GM21390 (cell line): ENCODE measurements at regions not wholly inside any gene's neighbourhood (a gene's known extent, or its start where the extent isn't known, plus 50 kb on each side); places are given as distances from the start of the nearest gene placed in this dataset.
"Not testable (repeated sequence)": the region's sequence is repeated elsewhere in the genome, so short reads cannot be mapped to it uniquely, and the experiment has no call there.

Experiments
- ATAC-seq: cut with Tn5 transposase; IDR thresholded peaks from one replicate; pipeline ENCODE4 v1.9.1; 2021; ENCODE audit not compliant: unreplicated experiment

DNA sequence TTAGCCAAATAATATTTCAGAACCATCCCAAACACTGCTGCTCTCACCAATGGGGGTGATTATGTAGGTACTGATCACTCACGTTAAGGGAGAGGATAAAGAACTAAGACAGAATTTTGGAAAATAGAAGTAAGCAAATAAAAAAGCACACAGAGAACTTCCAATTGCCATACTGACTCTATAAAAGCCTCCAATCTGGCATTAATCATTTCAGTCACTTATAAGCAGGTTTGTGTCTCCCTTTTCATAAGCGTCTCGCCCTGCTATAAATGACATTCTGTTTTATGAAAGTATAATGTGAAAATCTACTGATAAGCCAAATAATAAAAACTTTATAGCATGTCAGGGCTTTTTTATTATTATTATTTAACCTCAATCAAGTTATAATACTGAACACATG, 435.2 kb downstream of the ETNK1 start:
- no peak for ATAC-seq

DNA sequence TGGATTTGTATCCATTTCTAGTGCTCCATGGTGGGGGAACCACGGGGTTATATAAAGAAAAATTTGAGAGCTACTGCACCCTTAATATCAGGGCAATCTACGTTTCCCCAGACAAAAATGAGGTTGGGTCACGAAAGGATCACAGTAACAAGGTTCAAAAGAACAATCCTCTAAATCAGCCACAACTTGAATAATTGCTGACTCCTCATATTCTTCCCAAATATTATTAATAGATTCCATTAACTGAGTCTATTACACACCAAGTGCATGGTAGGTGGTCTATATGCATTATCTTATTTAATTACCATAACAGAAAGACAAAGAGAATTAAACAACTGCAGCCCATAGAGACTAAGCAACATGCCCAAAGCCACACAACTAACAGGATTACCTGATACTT, 438.2 kb downstream of the ETNK1 start:
- no peak for ATAC-seq

DNA sequence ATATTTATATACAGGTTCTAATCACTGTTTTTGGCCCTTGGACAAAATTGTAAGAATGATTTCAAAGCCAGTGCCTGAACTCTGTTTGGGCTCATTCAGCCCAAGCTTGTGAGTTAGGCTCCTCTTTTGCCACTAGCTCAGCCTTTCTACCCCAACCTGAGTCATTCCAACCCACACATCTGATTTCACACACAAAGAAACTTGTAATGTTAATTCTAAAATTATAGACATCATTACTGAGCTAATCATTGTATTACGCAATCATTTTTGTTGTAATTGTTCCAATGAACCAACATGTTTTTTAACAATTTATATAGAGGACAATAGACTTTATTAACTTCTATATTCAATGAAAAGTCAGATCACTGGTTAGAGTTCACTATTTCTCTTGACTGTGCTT, 441.1 kb downstream of the ETNK1 start:
- ATAC-seq, result no peak

DNA sequence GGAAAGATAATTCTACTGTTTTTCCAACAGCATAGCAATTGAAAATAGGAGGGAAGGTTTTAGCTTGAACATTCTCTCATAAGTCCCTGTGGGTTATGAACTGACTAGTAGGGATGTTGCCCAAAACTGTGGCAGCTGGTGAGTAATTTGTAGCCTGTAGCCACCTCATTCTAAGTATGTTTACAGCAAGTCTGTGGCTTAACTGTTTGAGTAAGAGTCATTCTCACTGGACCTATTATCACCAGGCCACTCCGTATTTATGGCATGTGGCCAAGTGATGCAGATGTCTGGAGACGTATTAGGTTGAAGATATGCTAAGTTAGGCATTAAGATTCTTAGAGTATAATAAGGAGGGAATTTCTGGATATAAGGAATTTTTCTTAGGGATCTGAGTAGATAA, 458.3 kb downstream of the ETNK1 start:
- ATAC-seq, result peak; percentile 59

DNA sequence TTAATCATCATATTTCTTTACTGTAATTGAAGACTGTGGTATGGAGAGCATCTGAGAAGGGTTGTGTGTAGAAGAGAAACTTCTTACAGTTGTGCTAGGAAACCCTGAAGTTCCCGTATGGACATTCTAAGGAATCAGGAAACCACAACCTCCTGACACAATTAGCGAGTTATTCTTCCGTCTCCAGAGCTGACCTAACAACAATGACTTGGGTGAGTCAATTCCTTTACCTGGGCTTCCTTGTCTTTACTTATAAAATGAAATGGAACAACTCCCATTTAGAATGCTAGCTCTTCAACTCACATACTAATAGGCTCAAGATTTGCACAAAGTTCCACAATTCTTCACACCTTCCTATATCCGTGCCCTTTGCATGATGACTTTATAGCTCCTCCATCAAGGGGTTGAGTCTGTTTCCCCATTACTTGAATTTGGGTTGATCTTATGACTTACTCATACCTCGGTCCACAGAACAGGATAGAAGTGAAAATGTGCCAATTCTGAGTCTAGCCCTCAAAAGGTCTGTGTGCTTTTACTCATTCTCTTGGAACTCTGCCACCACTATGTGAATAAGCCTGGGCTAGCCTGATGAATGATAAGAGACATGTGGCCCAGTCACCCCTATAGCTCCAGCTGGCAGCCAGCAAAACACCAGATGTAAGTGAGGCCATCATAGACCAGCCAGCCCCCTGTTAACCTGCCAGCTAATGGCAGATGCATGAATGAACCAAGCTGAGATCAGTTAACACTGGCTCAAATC, 459.4 kb downstream of the ETNK1 start:
- ATAC-seq, result no peak

DNA sequence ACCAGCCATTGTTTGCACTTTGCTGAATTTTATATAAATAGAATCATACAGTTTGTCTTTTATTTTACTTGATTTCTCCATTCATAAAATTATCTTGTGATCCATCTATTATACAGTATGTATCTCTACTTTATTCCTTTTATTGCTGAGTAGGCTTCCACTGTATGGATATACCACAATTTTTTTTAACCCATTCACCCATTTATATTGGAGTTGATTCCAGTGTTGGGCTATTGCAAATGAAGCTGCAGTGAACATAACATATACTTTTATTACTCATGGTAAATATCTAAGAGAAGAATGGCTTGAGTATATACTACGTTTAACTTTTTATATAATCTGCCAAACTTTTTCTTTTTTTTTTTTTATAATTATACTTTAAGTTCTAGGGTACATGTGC, 463.6 kb downstream of the ETNK1 start:
- no peak for ATAC-seq

DNA sequence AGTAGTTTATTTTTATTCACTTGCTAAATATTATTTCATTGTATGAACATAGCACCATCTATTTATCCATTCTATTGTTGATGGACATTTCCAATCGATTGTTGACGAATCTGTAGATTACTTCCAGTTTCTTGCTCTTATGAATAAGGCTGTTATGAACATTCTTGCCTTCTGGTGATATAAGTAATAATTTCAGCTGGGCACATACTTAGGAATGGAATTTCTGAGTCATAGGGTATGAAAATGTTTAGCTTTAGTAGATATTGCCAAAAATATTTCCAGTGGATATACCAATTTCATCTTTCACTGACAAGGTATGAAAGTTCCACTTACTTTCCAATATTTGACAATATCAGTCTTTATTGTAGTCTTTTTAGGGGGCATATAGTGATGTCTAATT, 468.5 kb downstream of the ETNK1 start:
- ATAC-seq, result no peak

DNA sequence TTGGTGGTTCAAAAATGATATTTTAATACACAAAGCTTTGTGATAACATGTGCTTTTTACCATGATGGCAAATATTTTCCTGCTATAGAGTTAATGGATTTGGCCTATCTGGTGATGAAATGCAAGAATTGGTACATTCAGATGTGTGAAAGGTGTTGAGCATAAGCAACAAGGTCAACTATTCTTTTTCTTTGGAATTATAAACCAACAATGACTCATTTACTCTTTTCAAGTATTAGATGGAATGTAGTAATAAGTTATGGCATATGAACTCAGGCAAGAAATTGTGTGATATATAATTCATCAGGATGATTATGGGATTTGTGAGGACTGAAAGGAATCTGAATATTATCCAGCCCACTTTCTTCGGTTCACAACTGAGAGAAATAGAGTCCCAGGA, 471.4 kb downstream of the ETNK1 start:
- no peak for ATAC-seq

DNA sequence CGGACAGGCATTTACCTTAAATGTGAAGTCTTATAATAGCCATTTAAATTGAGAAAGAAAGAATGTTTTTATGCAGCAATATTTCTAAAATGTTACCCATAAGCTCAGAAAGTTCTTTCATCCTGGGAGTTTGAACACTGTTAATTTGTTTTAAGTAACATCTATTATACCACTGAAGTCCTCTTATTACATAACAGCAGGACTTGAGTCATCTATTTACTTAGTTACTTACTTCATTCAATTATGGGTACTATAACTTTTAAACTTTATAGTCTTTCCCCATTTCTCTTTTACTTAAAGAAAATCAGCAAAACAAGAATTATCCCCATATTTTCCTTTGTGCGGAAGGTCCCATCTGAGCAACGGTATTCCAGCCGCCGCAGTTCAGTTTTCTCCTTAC, 473.1 kb downstream of the ETNK1 start:
- ATAC-seq, result no peak

DNA sequence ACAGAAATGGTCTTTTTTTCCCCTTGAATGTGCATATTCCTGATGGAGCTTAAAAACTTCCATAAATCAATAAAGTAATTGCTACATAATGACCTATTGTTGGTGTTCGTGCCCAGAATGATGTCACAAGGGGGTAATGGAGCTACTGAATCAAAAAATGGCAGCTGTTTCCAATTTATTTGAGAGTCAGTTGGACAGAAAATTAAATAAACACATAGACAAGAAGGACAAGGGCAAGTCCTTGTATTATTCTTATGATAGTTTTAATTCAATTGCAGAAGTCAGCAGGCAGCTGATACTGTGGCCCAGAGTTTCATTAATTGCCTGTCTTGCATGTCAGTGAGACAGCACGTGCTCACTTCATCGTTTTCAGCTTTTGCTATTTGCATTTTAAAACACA, 473.5 kb downstream of the ETNK1 start:
- no peak for ATAC-seq

DNA sequence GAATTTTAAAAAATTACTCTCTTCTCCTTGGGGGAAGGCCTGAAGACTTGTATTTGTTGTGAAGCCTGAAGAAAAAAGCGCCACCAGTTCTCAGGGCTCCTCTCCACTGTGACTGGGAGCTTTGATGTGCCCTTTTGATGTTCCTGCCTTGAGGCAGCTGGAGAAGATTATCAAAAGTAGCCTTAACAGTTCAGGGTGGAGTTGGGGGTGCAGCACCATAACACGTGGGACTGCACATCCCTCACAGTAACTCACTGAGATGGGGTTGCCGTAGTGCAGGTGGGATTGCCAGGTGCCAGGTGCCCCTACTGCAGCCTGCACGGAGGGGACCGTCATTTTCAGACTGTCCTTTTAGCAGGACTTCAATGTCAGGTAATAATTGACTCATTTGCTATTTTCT, 474.1 kb downstream of the ETNK1 start:
- ATAC-seq, result no peak

DNA sequence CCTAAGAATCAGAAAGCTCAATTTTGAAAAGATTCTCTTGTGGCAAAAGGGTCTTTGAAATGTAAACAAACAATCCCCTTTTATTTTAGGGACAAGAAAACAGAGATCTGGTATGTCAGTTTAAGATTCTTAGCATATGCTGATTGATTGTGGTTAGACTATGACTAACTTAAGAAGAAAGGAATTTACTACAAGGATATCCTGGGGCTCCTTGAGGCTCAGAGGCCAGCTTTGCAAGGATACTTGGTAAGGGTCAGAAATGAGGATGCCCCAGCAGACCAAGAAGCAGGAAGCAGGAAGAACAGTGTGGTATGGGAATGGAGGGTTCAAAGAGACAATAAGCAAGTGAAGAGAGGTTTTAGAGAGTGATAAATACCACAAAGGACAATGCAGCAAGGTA, 474.6 kb downstream of the ETNK1 start:
- no peak for ATAC-seq

DNA sequence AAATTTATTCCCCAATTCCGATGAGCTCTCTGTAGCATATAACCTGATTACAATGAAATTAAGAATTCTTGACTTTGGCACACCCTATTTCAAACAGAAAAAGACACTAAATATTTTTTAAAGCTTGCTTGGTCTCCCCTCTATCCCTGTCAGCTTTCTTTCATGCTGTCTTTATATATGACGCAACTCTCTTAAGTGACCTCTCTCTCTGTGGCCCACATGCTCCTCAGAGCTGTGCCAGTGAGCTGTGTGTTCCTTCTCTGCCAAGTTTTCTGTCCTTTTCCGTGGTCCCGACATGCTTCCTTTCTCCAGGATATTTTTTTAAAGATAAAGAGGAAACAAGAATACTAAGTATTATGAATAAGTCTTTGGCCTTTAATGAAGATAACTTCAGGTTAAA, 484.0 kb downstream of the ETNK1 start:
- no peak for ATAC-seq

DNA sequence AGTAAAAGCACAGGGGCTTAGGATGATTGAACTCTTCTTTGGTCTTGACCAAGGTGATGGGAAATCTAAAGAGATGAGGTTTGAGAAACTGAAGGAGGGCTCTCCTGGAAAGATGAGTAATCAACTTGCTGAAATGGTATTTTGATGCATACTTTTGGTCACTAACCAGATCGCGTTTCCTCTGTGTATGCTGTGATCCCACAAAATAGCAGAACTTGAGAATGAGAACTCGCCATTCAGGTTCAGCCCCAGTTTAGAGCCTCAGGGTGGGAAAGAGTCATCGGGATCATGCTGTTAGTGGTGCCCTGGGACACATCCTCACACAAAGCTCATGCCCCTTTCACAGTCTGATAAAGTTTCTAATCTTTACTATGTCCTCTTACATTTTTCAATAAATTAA, 488.8 kb downstream of the ETNK1 start:
- no peak for ATAC-seq

DNA sequence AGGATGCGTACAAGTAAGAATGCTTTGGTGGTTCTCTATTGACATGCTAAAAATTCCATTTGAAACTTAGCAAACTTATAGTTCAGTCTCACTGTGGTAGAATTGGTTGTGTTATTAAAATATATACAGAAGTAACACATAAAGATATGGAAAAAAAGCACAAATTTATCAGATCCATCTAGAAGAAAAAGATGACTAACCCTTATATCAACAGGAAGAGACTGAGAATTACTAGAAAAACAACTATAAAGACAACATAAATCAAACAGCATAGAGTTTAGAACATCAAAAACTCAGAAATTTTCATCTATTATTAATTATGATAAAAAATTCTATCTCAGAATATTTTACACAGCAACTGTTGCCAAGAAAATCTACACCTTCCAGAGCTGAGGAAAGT, 491.0 kb downstream of the ETNK1 start:
- ATAC-seq, result no peak

DNA sequence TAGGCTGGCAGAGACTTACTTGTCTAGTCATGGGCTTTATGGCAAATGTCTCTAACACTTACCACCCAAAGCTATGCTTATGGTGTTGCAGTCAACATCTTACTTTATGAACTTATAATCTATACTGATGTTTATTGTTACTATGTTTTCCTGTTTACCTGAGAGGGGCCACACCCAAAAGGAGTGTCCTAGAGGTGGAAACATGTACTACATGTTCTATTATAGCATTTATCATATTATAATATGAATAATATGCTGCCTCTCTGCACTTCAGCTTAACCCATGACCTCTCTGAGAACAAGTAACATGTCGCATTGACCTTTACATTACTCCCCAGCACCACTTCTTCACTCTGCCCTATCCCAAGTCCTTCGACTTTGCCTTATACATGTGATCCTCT, 501.8 kb downstream of the ETNK1 start:
- ATAC-seq, result no peak

DNA sequence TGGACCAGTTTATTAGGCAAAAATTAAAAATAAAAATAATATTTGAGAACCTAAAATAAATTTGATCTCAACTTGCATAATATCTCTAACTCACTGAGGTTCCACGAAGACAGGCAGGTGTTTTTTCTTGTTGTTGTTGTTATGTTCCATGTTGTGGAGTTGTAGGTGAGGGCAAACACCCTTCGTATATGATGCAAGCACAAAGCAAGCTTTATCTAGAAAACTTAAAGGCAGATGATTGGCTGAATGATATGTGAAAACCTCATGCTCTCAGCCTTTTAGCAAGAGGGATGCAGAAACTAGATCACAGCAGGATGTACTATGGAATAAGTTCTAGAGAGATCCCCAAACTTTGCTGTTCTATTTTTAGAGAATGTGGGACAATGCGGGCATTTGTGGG, 502.7 kb downstream of the ETNK1 start:
- ATAC-seq, result no peak

DNA sequence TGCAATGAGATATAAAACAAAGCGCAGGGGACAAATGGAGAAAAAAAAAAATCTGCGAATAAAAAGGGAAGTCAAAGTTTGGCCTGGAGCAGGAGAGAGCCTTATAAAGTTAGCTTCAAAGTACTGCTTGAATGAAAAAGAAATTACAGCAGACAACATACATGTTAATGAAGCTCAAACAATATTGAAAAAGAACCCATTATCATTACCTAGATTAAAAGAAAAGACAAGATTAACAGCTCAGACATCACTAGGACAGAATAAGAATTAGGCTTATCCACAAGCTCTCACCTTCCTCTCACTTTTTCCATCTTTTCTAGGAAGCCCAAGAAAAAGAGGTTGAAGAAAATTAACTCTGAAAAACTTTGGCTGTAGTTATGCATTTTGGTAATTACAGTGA, 503.5 kb downstream of the ETNK1 start:
- no peak for ATAC-seq

DNA sequence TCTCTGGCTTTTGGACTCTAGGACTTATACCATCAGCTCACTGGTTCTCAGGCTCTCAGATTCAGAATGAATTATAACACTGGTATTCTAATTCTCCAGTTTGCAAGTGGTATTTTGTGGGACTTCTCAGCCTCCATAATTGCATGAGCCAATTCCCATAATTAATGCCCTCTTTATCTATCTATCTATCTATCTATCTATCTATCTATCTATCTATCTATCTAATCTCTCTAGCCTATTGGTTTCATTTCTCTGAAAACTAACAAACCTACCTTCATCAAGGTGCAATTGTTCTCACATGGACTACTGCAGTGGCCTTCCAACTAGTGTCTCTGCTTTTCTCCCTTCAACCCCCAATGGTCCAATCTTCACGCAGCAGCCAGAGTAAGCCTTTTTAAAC, 507.4 kb downstream of the ETNK1 start:
- ATAC-seq, result no peak

DNA sequence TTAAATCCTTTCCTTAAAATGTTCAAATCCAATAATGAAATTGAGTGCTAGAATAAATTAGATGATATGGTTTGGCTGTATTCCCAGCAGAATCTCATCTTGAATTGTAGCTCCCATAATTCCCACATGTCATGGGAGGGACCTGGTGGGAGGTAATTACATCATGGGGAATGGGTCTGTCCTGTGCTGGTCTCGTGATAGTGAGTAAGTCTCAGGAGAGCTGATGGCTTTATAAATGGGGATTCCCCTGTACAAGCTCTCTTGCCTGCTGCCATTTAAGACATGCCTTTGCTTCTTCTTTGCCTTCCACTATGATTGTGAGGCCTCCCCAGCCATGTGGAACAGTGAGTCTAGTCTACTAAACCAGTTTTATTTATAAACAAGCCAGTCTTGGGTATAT, 508.5 kb downstream of the ETNK1 start:
- ATAC-seq, result no peak

DNA sequence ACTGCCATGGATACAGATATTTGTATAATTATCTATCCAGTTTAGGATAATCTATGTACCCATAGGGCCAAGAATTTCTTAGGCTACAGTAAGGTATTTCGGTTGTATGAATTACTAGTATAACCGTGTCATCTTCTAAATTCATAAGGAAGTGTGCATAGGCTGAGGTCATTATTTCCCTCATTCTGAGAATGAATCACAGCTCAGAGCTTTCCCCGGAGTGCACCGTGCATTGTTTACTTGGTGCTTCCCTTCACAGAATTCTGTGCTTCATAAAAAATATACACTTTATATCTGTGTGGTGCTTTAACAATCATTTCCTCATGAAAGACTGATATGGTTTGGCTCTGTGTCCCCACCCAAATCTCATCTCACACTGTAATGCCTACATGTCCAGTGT, 514.1 kb downstream of the ETNK1 start:
- ATAC-seq, result no peak

DNA sequence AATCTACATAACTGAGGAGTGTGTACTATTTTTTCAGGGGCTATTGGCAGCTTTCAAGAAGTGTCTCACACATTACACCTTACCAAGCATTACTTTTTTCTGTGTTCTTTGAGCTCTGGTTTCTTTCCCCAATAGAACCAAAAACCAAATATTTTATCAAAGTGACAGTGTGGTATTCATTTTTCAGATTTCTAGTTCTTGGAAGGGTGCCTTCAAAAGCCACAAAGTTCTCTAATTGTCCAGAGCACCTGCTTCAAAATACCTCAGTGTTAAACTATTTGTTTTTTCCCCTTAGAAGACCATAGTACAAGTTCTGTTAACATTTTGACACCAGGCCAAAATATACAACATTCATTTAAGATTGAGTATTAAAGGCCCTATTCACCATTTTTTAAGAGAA, 515.7 kb downstream of the ETNK1 start:
- no peak for ATAC-seq

DNA sequence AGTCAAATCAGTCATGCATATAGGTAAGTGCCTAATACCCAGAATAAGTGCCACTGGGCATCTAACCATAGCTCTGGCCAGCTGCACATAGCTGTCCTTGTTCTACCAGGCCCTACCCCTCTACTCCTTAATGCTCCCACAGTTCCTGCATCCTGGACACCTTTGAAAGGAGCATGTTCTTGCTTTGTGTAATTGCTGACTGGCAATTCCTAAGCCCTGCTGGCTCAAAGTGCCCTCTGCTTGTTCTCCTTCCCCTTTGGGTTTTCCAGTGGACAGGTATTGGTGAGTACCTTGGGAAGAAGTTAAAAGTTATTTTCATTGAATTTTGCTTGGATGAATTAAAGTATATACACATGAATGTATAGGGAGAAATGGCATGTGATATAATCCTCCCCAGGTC, 516.4 kb downstream of the ETNK1 start:
- ATAC-seq, result no peak

DNA sequence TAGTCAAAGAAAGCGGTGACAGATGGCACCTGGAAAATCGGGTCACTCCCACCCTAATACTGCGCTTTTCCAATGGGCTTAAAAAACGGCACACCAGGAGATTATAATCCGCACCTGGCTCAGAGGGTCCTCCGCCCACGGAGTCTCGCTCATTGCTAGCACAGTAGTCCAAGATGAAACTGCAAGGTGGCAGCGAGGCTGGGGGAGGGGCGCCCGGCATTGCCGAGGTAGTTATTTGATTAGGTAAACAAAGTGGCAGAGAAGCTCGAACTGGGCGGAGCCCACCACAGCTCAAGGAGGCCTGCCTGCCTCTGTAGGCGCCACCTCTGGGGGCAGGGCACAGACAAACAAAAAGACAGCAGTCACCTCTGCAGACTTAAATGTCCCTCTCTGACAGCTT, 521.1 kb downstream of the ETNK1 start:
- not testable (repeated sequence) for ATAC-seq
